Neural cell (in vitro differentiated cells): ENCODE measurements at regions not wholly inside any gene's neighbourhood (a gene's known extent, or its start where the extent isn't known, plus 50 kb on each side); places are given as distances from the start of the nearest gene placed in this dataset.

Source experiments
- H2AFZ ChIP-seq: fragments of 200-600, 300-800 bp; sonication (generic), shearing (Covaris generic); 2 replicates; pipeline ENCODE4 v1.6.0; 2014; ENCODE audit warnings: low read depth, mild to moderate bottlenecking, antibody characterized with exemption, low read length, moderate library complexity
- H3F3A ChIP-seq: fragments of 200-600 bp; shearing (Covaris generic); 2 replicates; pipeline ENCODE4 v1.6.1; 2016; ENCODE audit warnings: mild to moderate bottlenecking, moderate library complexity, mixed read lengths, antibody characterized with exemption, low read length; ENCODE audit not compliant: insufficient read depth, poor library complexity, severe bottlenecking
- H3K27ac ChIP-seq: fragments of 200-600, 300-800 bp; sonication (generic), shearing (Covaris generic); 2 replicates; pipeline ENCODE4 v1.5.1; 2014; ENCODE audit warnings: mild to moderate bottlenecking, low read length, moderate library complexity
- H3K27me3 ChIP-seq: fragments of 300-800, 200-600 bp; sonication (generic), shearing (Covaris generic); 2 replicates; pipeline ENCODE4 v1.6.0; 2014; ENCODE audit warnings: mild to moderate bottlenecking, low read depth, low read length, moderate library complexity; ENCODE audit not compliant: insufficient read depth
- H3K36me3 ChIP-seq: fragments of 300-800, 200-600 bp; sonication (generic), shearing (Covaris generic); 2 replicates; pipeline ENCODE4 v1.5.1; 2014; ENCODE audit warnings: mild to moderate bottlenecking, antibody characterized with exemption, low read length, moderate library complexity; ENCODE audit not compliant: insufficient read depth
- H3K4me2 ChIP-seq: fragments of 300-800, 200-600 bp; sonication (generic), shearing (Covaris generic); 2 replicates; pipeline ENCODE4 v1.6.0; 2014; ENCODE audit warnings: mild to moderate bottlenecking, low read length
- H3K4me3 ChIP-seq: fragments of 300-800, 200-600 bp; sonication (generic), shearing (Covaris generic); 2 replicates; pipeline ENCODE4 v1.5.1; 2014; ENCODE audit warnings: mild to moderate bottlenecking, low read length, moderate library complexity
- H3K79me2 ChIP-seq: fragments of 200-600 bp; shearing (Covaris generic); replicated peaks from 2 replicates; pipeline ENCODE4 v1.6.0; 2014; ENCODE audit warnings: mild to moderate bottlenecking, low read length, moderate library complexity; ENCODE audit not compliant: insufficient read depth
- H3K9ac ChIP-seq: fragments of 300-800, 200-600 bp; sonication (generic), shearing (Covaris generic); 2 replicates; pipeline ENCODE4 v1.6.1; 2016; ENCODE audit warnings: mild to moderate bottlenecking, low read length, mixed read lengths
- H3K9me2 ChIP-seq: fragments of 200-600 bp; shearing (Covaris generic); 2 replicates; pipeline ENCODE4 v1.6.1; 2016; ENCODE audit warnings: mild to moderate bottlenecking, low read length, mixed read lengths; ENCODE audit not compliant: insufficient read depth
- H3K9me3 ChIP-seq: fragments of 200-600, 300-800 bp; sonication (generic), shearing (Covaris generic); 2 replicates; pipeline ENCODE4 v1.6.1; 2016; ENCODE audit warnings: mild to moderate bottlenecking, mixed run types, low read length, moderate library complexity, mixed read lengths
- H4K20me1 ChIP-seq: fragments of 200-600 bp; shearing (Covaris generic); 2 replicates; pipeline ENCODE4 v1.6.1; 2016; ENCODE audit warnings: mild to moderate bottlenecking, mixed run types; ENCODE audit not compliant: insufficient read depth
- EP300 ChIP-seq: fragments of 450-650 bp; conservative IDR thresholded peaks from 2 replicates; pipeline ENCODE4 v1.6.1; 2014; ENCODE audit warnings: antibody characterized with exemption, mild to moderate bottlenecking, moderate library complexity; ENCODE audit not compliant: poor library complexity, severe bottlenecking
- EZH2 ChIP-seq: fragments of 200-600, 300-800 bp; shearing (Covaris generic), sonication (generic); IDR thresholded peaks from 2 replicates; pipeline ENCODE4 v1.6.1; 2014; ENCODE audit warnings: antibody characterized with exemption, low read length, borderline replicate concordance, mild to moderate bottlenecking; ENCODE audit not compliant: insufficient read depth, poor library complexity, severe bottlenecking
- MXI1 ChIP-seq: fragments of 450-650 bp; conservative IDR thresholded peaks from 2 replicates; pipeline ENCODE4 v1.6.1; 2014; ENCODE audit warnings: antibody characterized with exemption, mild to moderate bottlenecking; ENCODE audit not compliant: poor library complexity, severe bottlenecking
- POLR2AphosphoS5 ChIP-seq: IDR thresholded peaks from 2 replicates; pipeline ENCODE4 v1.6.1; 2012
- SMC3 ChIP-seq: fragments of 450-650 bp; conservative IDR thresholded peaks from 2 replicates; pipeline ENCODE4 v1.6.1; 2014; ENCODE audit warnings: antibody characterized with exemption, mild to moderate bottlenecking, moderate library complexity; ENCODE audit not compliant: poor library complexity
- TAF1 ChIP-seq: IDR thresholded peaks from 2 replicates; pipeline ENCODE4 v1.6.1; 2012; ENCODE audit warnings: low read depth
- TF ChIP-seq, protein P1 (sequence below): fragments of 450-650 bp; IDR thresholded peaks from 2 replicates; pipeline ENCODE4 v1.5.1; 2014; ENCODE audit warnings: antibody characterized with exemption, mild to moderate bottlenecking, moderate library complexity; ENCODE audit not compliant: poor library complexity, severe bottlenecking
- TF ChIP-seq, protein P2 (sequence below): IDR thresholded peaks from 2 replicates; pipeline ENCODE4 v1.6.1; 2012; ENCODE audit warnings: borderline replicate concordance

DNA sequence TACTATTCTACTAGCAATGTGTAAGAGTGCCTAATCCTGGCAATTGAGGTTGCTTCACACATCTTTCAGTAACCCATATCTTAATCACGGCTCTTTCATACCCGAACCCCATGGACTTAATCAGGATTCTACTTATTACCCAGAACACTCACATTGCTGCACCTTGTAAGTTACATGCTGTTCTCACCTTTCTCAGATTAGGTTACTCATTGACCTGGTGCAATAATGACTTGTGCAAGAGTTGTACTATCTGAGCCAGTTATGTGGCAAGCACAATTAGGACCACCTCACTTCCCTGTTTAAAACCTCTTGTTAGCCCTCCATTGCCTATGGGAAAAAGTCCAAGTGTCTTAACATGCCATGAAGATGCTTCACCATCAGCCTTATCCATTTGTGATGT, 306.7 kb upstream of the E2F7 start:
- Histone ChIP-seq H3K27me3 (no peaks in the 10 kb centered on the region), H3F3A (no peaks in the 10 kb centered on the region), H3K79me2 (peaks cover 30% of the 10 kb centered on the region), H3K36me3 (no peaks in the 10 kb centered on the region), H3K9me2 (no peaks in the 10 kb centered on the region), H3K9me3 (no peaks in the 10 kb centered on the region), H2AFZ (no peak overlapping the region), H3K9ac (no peak overlapping the region), H4K20me1 (no peaks in the 10 kb centered on the region), H3K4me2 (no peak overlapping the region), H3K4me3 (no peak overlapping the region), H3K27ac (no peak overlapping the region)
- TF ChIP-seq SMC3 (no peak), EP300 (no peak), EZH2 (no peak), POLR2AphosphoS5 (no peak), MXI1 (no peak), TAF1 (no peak)
- TF ChIP-seq, protein P1, sequence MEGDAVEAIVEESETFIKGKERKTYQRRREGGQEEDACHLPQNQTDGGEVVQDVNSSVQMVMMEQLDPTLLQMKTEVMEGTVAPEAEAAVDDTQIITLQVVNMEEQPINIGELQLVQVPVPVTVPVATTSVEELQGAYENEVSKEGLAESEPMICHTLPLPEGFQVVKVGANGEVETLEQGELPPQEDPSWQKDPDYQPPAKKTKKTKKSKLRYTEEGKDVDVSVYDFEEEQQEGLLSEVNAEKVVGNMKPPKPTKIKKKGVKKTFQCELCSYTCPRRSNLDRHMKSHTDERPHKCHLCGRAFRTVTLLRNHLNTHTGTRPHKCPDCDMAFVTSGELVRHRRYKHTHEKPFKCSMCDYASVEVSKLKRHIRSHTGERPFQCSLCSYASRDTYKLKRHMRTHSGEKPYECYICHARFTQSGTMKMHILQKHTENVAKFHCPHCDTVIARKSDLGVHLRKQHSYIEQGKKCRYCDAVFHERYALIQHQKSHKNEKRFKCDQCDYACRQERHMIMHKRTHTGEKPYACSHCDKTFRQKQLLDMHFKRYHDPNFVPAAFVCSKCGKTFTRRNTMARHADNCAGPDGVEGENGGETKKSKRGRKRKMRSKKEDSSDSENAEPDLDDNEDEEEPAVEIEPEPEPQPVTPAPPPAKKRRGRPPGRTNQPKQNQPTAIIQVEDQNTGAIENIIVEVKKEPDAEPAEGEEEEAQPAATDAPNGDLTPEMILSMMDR, result no peak
- TF ChIP-seq, protein P2, sequence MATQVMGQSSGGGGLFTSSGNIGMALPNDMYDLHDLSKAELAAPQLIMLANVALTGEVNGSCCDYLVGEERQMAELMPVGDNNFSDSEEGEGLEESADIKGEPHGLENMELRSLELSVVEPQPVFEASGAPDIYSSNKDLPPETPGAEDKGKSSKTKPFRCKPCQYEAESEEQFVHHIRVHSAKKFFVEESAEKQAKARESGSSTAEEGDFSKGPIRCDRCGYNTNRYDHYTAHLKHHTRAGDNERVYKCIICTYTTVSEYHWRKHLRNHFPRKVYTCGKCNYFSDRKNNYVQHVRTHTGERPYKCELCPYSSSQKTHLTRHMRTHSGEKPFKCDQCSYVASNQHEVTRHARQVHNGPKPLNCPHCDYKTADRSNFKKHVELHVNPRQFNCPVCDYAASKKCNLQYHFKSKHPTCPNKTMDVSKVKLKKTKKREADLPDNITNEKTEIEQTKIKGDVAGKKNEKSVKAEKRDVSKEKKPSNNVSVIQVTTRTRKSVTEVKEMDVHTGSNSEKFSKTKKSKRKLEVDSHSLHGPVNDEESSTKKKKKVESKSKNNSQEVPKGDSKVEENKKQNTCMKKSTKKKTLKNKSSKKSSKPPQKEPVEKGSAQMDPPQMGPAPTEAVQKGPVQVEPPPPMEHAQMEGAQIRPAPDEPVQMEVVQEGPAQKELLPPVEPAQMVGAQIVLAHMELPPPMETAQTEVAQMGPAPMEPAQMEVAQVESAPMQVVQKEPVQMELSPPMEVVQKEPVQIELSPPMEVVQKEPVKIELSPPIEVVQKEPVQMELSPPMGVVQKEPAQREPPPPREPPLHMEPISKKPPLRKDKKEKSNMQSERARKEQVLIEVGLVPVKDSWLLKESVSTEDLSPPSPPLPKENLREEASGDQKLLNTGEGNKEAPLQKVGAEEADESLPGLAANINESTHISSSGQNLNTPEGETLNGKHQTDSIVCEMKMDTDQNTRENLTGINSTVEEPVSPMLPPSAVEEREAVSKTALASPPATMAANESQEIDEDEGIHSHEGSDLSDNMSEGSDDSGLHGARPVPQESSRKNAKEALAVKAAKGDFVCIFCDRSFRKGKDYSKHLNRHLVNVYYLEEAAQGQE, result no peak

DNA sequence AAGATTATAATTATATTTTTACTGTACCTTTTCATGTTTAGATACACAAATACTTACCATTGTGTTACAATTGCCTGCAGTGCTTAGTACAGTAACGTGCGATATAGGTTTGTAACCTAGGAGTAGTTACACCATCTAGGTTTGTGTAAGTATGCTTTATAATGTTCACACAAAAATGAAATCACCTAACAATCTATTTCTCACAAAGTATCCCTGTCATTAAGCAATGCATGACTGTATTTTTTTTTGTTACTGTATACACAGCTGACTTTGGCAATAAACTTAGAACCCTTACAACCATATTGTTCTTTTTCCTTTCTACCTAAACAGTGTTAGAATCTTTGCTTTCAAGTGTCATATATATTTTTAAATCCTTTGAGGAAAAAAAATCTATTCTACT, 303.0 kb upstream of the E2F7 start:
- H3K9ac ChIP-seq, result no peak overlapping the region
- H4K20me1 ChIP-seq, result no peaks in the 10 kb centered on the region
- H3K9me2 ChIP-seq, result no peaks in the 10 kb centered on the region
- H3K9me3 ChIP-seq, result no peaks in the 10 kb centered on the region
- no peaks in the 10 kb centered on the region for H3K27me3 ChIP-seq
- H3K4me3 ChIP-seq, result no peak overlapping the region
- no peak overlapping the region for H3K4me2 ChIP-seq
- H2AFZ ChIP-seq, result no peak overlapping the region
- TF ChIP-seq, protein P1, result no peak
- TF ChIP-seq, protein P2, result no peak
- TF ChIP-seq EP300 (no peak), EZH2 (no peak)
- no peak overlapping the region for H3K27ac ChIP-seq
- H3K36me3 ChIP-seq, result no peaks in the 10 kb centered on the region
- H3F3A ChIP-seq, result no peaks in the 10 kb centered on the region
- H3K79me2 ChIP-seq, result peaks cover 50% of the 10 kb centered on the region
